Fibroblast of lung (primary cell): ENCODE measurements at regions not wholly inside any gene's neighbourhood (a gene's known extent, or its start where the extent isn't known, plus 50 kb on each side); places are given as distances from the start of the nearest gene placed in this dataset.
"Not testable (repeated sequence)": the region's sequence is repeated elsewhere in the genome, so short reads cannot be mapped to it uniquely, and the experiment has no call there.

ENCODE experiments used
- DNase-seq, 2 donors: peaks; one replicate each; pipeline versions ENCODE4 v3.0.0 to v3.0.0-alpha.2; 2010; ENCODE audit warnings: low read depth in 2 of 2
- H2AFZ ChIP-seq: 2 replicates; pipeline ENCODE4 v1.5.1; 2012; ENCODE audit warnings: low read length, control low read depth, inconsistent platforms
- H3K27ac ChIP-seq: 2 replicates; pipeline ENCODE4 v1.5.1; 2011; ENCODE audit warnings: low read length, control low read depth; ENCODE audit not compliant: insufficient read depth
- H3K27me3 ChIP-seq: 2 replicates; pipeline ENCODE4 v1.5.1; 2011; ENCODE audit warnings: mild to moderate bottlenecking, low read length; ENCODE audit not compliant: control insufficient read depth, insufficient read depth
- H3K36me3 ChIP-seq: 2 replicates; pipeline ENCODE4 v1.5.1; 2011; ENCODE audit warnings: low read length; ENCODE audit not compliant: control insufficient read depth, insufficient read depth
- H3K4me1 ChIP-seq: 2 replicates; pipeline ENCODE4 v1.5.1; 2011; ENCODE audit warnings: low read length; ENCODE audit not compliant: control insufficient read depth, insufficient read depth; ENCODE audit errors: extremely low read depth
- H3K4me2 ChIP-seq: 2 replicates; pipeline ENCODE4 v1.5.1; 2011; ENCODE audit warnings: low read length, control low read depth; ENCODE audit not compliant: insufficient read depth; ENCODE audit errors: extremely low read depth
- H3K4me3 ChIP-seq, 4 experiments: fragments of 200-600 bp in 1 of 4; sonication (generic) in 1 of 4; replicated peaks in 1 of 4; 2 replicates each; pipeline ENCODE4 v1.5.1; 2011 to 2016; ENCODE audit warnings: low read length in 4 of 4, low read depth in 3 of 4, mild to moderate bottlenecking in 3 of 4, control low read depth in 2 of 4, inconsistent platforms in 1 of 4, mixed read lengths in 1 of 4; ENCODE audit not compliant: insufficient read depth in 1 of 4; ENCODE audit errors: control extremely low read depth in 1 of 4
- H3K79me2 ChIP-seq: 2 replicates; pipeline ENCODE4 v1.5.1; 2012; ENCODE audit warnings: mild to moderate bottlenecking, low read length, inconsistent platforms; ENCODE audit not compliant: control insufficient read depth, insufficient read depth
- H3K9ac ChIP-seq: 2 replicates; pipeline ENCODE4 v1.5.1; 2011; ENCODE audit warnings: mild to moderate bottlenecking, low read length, control low read depth; ENCODE audit not compliant: insufficient read depth
- H3K9me3 ChIP-seq: 2 replicates; pipeline ENCODE4 v1.5.1; 2012; ENCODE audit warnings: low read depth, low read length; ENCODE audit not compliant: control insufficient read depth, insufficient read depth
- H4K20me1 ChIP-seq: 2 replicates; pipeline ENCODE4 v1.5.1; 2011; ENCODE audit warnings: low read length; ENCODE audit not compliant: control insufficient read depth, insufficient read depth; ENCODE audit errors: extremely low read depth
- CTCF ChIP-seq, 2 donors: IDR thresholded peaks in 1 of 2; conservative IDR thresholded peaks in 1 of 2; 1 replicate in 1 of 2; 2 replicates in 1 of 2; pipeline ENCODE4 v1.5.1; 2011 to 2012; ENCODE audit warnings: low read length in 2 of 2, control low read depth in 1 of 2, inconsistent platforms in 1 of 2, low read depth in 1 of 2, mild to moderate bottlenecking in 1 of 2
- EZH2 ChIP-seq: IDR thresholded peaks from 2 replicates; pipeline ENCODE4 v1.5.1; 2012; ENCODE audit warnings: low read length, control low read depth, mild to moderate bottlenecking; ENCODE audit errors: missing control alignments

GRCh38 chr14:71430678-71431376 is 501.4 kb upstream of the RGS6 start:
- H3K27ac ChIP-seq: no peak overlapping the region
- no peaks in the 10 kb centered on the region for H3K9me3 ChIP-seq
- no peaks in the 10 kb centered on the region for H3K79me2 ChIP-seq
- H3K4me3 ChIP-seq: no peak overlapping the region
- no peaks in the 10 kb centered on the region for H3K27me3 ChIP-seq
- H4K20me1 ChIP-seq: no peaks in the 10 kb centered on the region
- no peak overlapping the region for H3K4me2 ChIP-seq
- TF ChIP-seq EZH2 (no peak), CTCF (conservative IDR thresholded peaks at IDR 0.05 in 1 of 2, IDR thresholded peaks at IDR 0.05 in 1 of 2; ENCODE audit: low read depth in 1 of 2, low read length in 2 of 2) (no peak)
- H2AFZ ChIP-seq: no peak overlapping the region
- no peaks in the 10 kb centered on the region for H3K36me3 ChIP-seq
- H3K4me1 ChIP-seq: no peaks in the 10 kb centered on the region
- no peak overlapping the region for H3K9ac ChIP-seq
- no peak for DNase-seq

DNA sequence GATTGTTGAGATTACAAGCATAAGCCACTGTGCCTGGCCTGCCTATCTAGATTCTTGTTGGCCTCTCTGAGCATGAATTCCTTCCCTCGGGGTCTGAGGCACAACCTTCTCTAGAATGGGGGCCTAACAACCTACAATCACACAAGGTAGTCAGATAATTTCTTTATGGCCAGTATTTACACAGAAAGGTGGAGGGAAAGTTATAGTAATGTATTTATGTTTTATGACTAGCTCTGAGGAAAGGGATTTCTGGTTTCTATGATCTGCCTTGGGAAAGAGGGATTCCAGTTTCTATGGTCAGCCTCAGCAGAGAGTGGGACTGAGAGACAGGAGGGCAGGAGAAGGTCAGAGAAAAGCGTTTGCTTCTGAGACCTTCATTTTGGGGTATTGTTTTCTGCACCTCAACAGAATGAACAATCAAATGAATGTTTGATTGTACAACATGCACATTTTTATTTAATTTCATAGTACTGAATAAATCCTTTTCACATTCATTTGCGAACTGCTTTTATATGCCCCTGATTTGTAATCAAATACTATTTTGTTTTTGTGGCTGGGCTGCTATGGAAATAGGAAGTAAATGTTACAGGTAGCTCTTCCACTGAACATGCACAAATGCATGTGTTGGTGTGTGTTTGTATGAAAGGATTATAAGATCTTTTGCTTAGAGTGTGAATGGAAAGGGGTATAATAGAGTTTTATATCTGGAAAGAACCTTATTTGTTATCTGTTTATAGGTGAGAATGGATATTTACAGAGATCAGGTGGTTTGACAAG is 499.7 kb upstream of the RGS6 start:
- H3K27me3 ChIP-seq: no peaks in the 10 kb centered on the region
- no peak overlapping the region for H3K9ac ChIP-seq
- H3K36me3 ChIP-seq: no peaks in the 10 kb centered on the region
- DNase-seq: no peak
- no peaks in the 10 kb centered on the region for H4K20me1 ChIP-seq
- H2AFZ ChIP-seq: no peak overlapping the region
- no peak overlapping the region for H3K27ac ChIP-seq
- TF ChIP-seq EZH2: no peak
- TF ChIP-seq CTCF (conservative IDR thresholded peaks at IDR 0.05 in 1 of 2, IDR thresholded peaks at IDR 0.05 in 1 of 2; ENCODE audit: low read depth in 1 of 2, low read length in 2 of 2): no peak
- no peak overlapping the region for H3K4me3 ChIP-seq
- H3K79me2 ChIP-seq: no peaks in the 10 kb centered on the region
- no peak overlapping the region for H3K4me2 ChIP-seq
- no peaks in the 10 kb centered on the region for H3K4me1 ChIP-seq
- H3K9me3 ChIP-seq: no peaks in the 10 kb centered on the region

- no peaks in the 10 kb centered on the region for H3K36me3 ChIP-seq
- no peak overlapping the region for H3K4me3 ChIP-seq
- H3K9ac ChIP-seq: no peak overlapping the region
- TF ChIP-seq CTCF (conservative IDR thresholded peaks at IDR 0.05 in 1 of 2, IDR thresholded peaks at IDR 0.05 in 1 of 2; ENCODE audit: low read depth in 1 of 2, low read length in 2 of 2) (no peak), EZH2 (no peak)
- H2AFZ ChIP-seq: no peak overlapping the region
- H3K9me3 ChIP-seq: no peaks in the 10 kb centered on the region
- H3K27ac ChIP-seq: no peak overlapping the region
- no peaks in the 10 kb centered on the region for H3K79me2 ChIP-seq
- no peak overlapping the region for H3K4me2 ChIP-seq
- no peaks in the 10 kb centered on the region for H3K27me3 ChIP-seq
- no peak for DNase-seq
- H3K4me1 ChIP-seq: peaks cover 2% of the 10 kb centered on the region
- H4K20me1 ChIP-seq: no peaks in the 10 kb centered on the region
Measured at GRCh38 chr14:71433303-71433702, 498.9 kb upstream of the RGS6 start.

DNA sequence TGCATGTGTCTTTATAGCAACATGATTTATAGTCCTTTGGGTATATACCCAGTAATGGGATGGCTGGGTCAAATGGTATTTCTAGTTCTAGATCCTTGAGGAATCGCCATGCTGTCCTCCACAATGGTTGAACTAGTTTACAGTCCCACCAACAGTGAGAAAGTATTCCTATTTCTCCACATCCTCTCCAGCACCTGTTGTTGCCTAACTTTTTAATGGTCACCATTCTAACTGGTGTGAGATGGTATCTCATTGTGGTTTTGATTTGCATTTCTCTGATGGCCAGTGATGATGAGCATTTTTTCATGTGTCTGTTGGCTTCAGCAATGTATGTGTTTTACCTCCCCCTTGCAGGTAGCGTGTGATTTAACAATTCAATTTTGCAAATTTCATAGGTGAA is 496.6 kb upstream of the RGS6 start:
- H3K4me2 ChIP-seq, H3K27me3 ChIP-seq, DNase-seq, H3K79me2 ChIP-seq, H3K9me3 ChIP-seq, H3K36me3 ChIP-seq, H3K9ac ChIP-seq, H4K20me1 ChIP-seq, H2AFZ ChIP-seq, H3K27ac ChIP-seq, H3K4me3 ChIP-seq: not testable (repeated sequence)
- peaks cover 11% of the 10 kb centered on the region for H3K4me1 ChIP-seq
